ENCODE measurements at regions not wholly inside any gene's neighbourhood (a gene's known extent, or its start where the extent isn't known, plus 50 kb on each side); places are given as distances from the start of the nearest gene placed in this dataset.

- no peaks in the 10 kb centered on the region for H3K9me3 ChIP-seq (ENCODE audit: low read depth, low read length)
- no peak overlapping the region for H3K4me3 ChIP-seq
- TF ChIP-seq FOXP2 (optimal IDR thresholded peaks at IDR 0.05; ENCODE audit: control extremely low read depth, extremely low read length, insufficient read depth) (no peak), POLR2AphosphoS5 (IDR thresholded peaks at IDR 0.05; ENCODE audit: borderline replicate concordance, low read depth, low read length) (no peak), EZH2 (IDR thresholded peaks at IDR 0.05) (no peak)
- no peak overlapping the region for H3K27ac ChIP-seq
- no peak for DNase-seq (ENCODE audit: low read depth, low spot score)
- no peaks in the 10 kb centered on the region for H3K36me3 ChIP-seq (ENCODE audit: insufficient read depth, low read length)
- no peak overlapping the region for H3K9ac ChIP-seq (ENCODE audit: insufficient read length)
Observed at GRCh38 chr2:39498786-39499185, 61.7 kb upstream of the MAP4K3 start.

GRCh38 chr2:39499336-39499735, 62.3 kb upstream of the MAP4K3 start:
- TF ChIP-seq POLR2AphosphoS5 (IDR thresholded peaks at IDR 0.05; ENCODE audit: borderline replicate concordance, low read depth, low read length) (no peak), EZH2 (IDR thresholded peaks at IDR 0.05) (no peak), FOXP2 (optimal IDR thresholded peaks at IDR 0.05; ENCODE audit: control extremely low read depth, extremely low read length, insufficient read depth) (no peak)
- DNase-seq (ENCODE audit: low read depth, low spot score) = no peak
- Histone ChIP-seq H3K9me3 (ENCODE audit: low read depth, low read length) (no peaks in the 10 kb centered on the region), H3K4me3 (no peak overlapping the region), H3K36me3 (ENCODE audit: insufficient read depth, low read length) (no peaks in the 10 kb centered on the region), H3K9ac (ENCODE audit: insufficient read length) (no peak overlapping the region), H3K27ac (no peak overlapping the region)

GRCh38 chr2:39501412-39501811, 64.3 kb upstream of the MAP4K3 start:
- DNase-seq (ENCODE audit: low read depth, low spot score) = no peak
- Histone ChIP-seq H3K9ac (ENCODE audit: insufficient read length) (no peak overlapping the region), H3K36me3 (ENCODE audit: insufficient read depth, low read length) (no peaks in the 10 kb centered on the region), H3K27ac (no peak overlapping the region), H3K9me3 (ENCODE audit: low read depth, low read length) (no peaks in the 10 kb centered on the region), H3K4me3 (no peak overlapping the region)
- TF ChIP-seq POLR2AphosphoS5 (IDR thresholded peaks at IDR 0.05; ENCODE audit: borderline replicate concordance, low read depth, low read length) = no peak
- no peak for TF ChIP-seq FOXP2 (optimal IDR thresholded peaks at IDR 0.05; ENCODE audit: control extremely low read depth, extremely low read length, insufficient read depth)
- TF ChIP-seq EZH2 (IDR thresholded peaks at IDR 0.05) = no peak

GRCh38 chr2:39503277-39503676, 66.2 kb upstream of the MAP4K3 start:
- Histone ChIP-seq H3K9ac (ENCODE audit: insufficient read length) (no peak overlapping the region), H3K36me3 (ENCODE audit: insufficient read depth, low read length) (no peaks in the 10 kb centered on the region)
- DNase-seq (ENCODE audit: low read depth, low spot score) = no peak

GRCh38 chr2:39504790-39505335, 67.8 kb upstream of the MAP4K3 start:
- TF ChIP-seq FOXP2 (optimal IDR thresholded peaks at IDR 0.05; ENCODE audit: control extremely low read depth, extremely low read length, insufficient read depth) = no peak
- TF ChIP-seq EZH2 (IDR thresholded peaks at IDR 0.05) = no peak
- no peak for TF ChIP-seq POLR2AphosphoS5 (IDR thresholded peaks at IDR 0.05; ENCODE audit: borderline replicate concordance, low read depth, low read length)
- DNase-seq (ENCODE audit: low read depth, low spot score) = no peak
- Histone ChIP-seq H3K27ac (no peak overlapping the region), H3K4me3 (no peak overlapping the region), H3K9ac (ENCODE audit: insufficient read length) (no peak overlapping the region), H3K9me3 (ENCODE audit: low read depth, low read length) (no peaks in the 10 kb centered on the region), H3K36me3 (ENCODE audit: insufficient read depth, low read length) (no peaks in the 10 kb centered on the region)

More at GRCh38 chr2:39503277-39503676, 66.2 kb upstream of the MAP4K3 start:
- no peak overlapping the region for H3K4me3 ChIP-seq
- H3K27ac ChIP-seq = no peak overlapping the region
- no peaks in the 10 kb centered on the region for H3K9me3 ChIP-seq (ENCODE audit: low read depth, low read length)
- TF ChIP-seq POLR2AphosphoS5 (IDR thresholded peaks at IDR 0.05; ENCODE audit: borderline replicate concordance, low read depth, low read length) (no peak), EZH2 (IDR thresholded peaks at IDR 0.05) (no peak), FOXP2 (optimal IDR thresholded peaks at IDR 0.05; ENCODE audit: control extremely low read depth, extremely low read length, insufficient read depth) (no peak)

GRCh38 chr2:39506215-39506614, 69.1 kb upstream of the MAP4K3 start:
- DNase-seq (ENCODE audit: low read depth, low spot score) = no peak
- Histone ChIP-seq H3K4me3 (no peak overlapping the region), H3K27ac (no peak overlapping the region), H3K36me3 (ENCODE audit: insufficient read depth, low read length) (no peaks in the 10 kb centered on the region), H3K9ac (ENCODE audit: insufficient read length) (no peak overlapping the region), H3K9me3 (ENCODE audit: low read depth, low read length) (no peaks in the 10 kb centered on the region)
- no peak for TF ChIP-seq EZH2 (IDR thresholded peaks at IDR 0.05)
- no peak for TF ChIP-seq FOXP2 (optimal IDR thresholded peaks at IDR 0.05; ENCODE audit: control extremely low read depth, extremely low read length, insufficient read depth)
- TF ChIP-seq POLR2AphosphoS5 (IDR thresholded peaks at IDR 0.05; ENCODE audit: borderline replicate concordance, low read depth, low read length) = no peak

- DNase-seq (ENCODE audit: low read depth, low spot score) = no peak
- TF ChIP-seq EZH2 (IDR thresholded peaks at IDR 0.05) (no peak), FOXP2 (optimal IDR thresholded peaks at IDR 0.05; ENCODE audit: control extremely low read depth, extremely low read length, insufficient read depth) (no peak), POLR2AphosphoS5 (IDR thresholded peaks at IDR 0.05; ENCODE audit: borderline replicate concordance, low read depth, low read length) (no peak)
- Histone ChIP-seq H3K27ac (no peak overlapping the region), H3K9me3 (ENCODE audit: low read depth, low read length) (no peaks in the 10 kb centered on the region), H3K4me3 (no peak overlapping the region), H3K36me3 (ENCODE audit: insufficient read depth, low read length) (no peaks in the 10 kb centered on the region), H3K9ac (ENCODE audit: insufficient read length) (no peak overlapping the region)
Observed at GRCh38 chr2:39508198-39508597, 71.1 kb upstream of the MAP4K3 start.

GRCh38 chr2:39510140-39510539, 73.1 kb upstream of the MAP4K3 start:
- Histone ChIP-seq H3K4me3 (no peak overlapping the region), H3K27ac (no peak overlapping the region), H3K9ac (ENCODE audit: insufficient read length) (no peak overlapping the region), H3K9me3 (ENCODE audit: low read depth, low read length) (no peaks in the 10 kb centered on the region), H3K36me3 (ENCODE audit: insufficient read depth, low read length) (no peaks in the 10 kb centered on the region)
- TF ChIP-seq FOXP2 (optimal IDR thresholded peaks at IDR 0.05; ENCODE audit: control extremely low read depth, extremely low read length, insufficient read depth) = no peak
- TF ChIP-seq POLR2AphosphoS5 (IDR thresholded peaks at IDR 0.05; ENCODE audit: borderline replicate concordance, low read depth, low read length) = no peak
- no peak for TF ChIP-seq EZH2 (IDR thresholded peaks at IDR 0.05)
- DNase-seq (ENCODE audit: low read depth, low spot score) = no peak

- no peaks in the 10 kb centered on the region for H3K36me3 ChIP-seq (ENCODE audit: insufficient read depth, low read length)
- H3K9ac ChIP-seq (ENCODE audit: insufficient read length) = no peak overlapping the region
- DNase-seq (ENCODE audit: low read depth, low spot score) = no peak
- no peak overlapping the region for H3K4me3 ChIP-seq
- H3K27ac ChIP-seq = no peak overlapping the region
- H3K9me3 ChIP-seq (ENCODE audit: low read depth, low read length) = no peaks in the 10 kb centered on the region
- TF ChIP-seq EZH2 (IDR thresholded peaks at IDR 0.05) (no peak), FOXP2 (optimal IDR thresholded peaks at IDR 0.05; ENCODE audit: control extremely low read depth, extremely low read length, insufficient read depth) (no peak), POLR2AphosphoS5 (IDR thresholded peaks at IDR 0.05; ENCODE audit: borderline replicate concordance, low read depth, low read length) (no peak)
Observed at GRCh38 chr2:39511219-39511604, 74.1 kb upstream of the MAP4K3 start.
